ENCODE measurements at regions not wholly inside any gene's neighbourhood (a gene's known extent, or its start where the extent isn't known, plus 50 kb on each side); places are given as distances from the start of the nearest gene placed in this dataset.

- DNase-seq, result no peak
These were observed 147.6 kb downstream of the PHETA1 start for GRCh38 chr12:111221062-111222026.

- no peak for DNase-seq
These were observed 148.5 kb downstream of the PHETA1 start for GRCh38 chr12:111220363-111220762.

- DNase-seq, result no peak
These were observed 149.5 kb downstream of the PHETA1 start for GRCh38 chr12:111219440-111219839.

GRCh38 chr12:111218499-111218898 is 150.4 kb downstream of the PHETA1 start:
- no peak for DNase-seq

- DNase-seq, result no peak
These were observed 152.3 kb downstream of the PHETA1 start for GRCh38 chr12:111216387-111217159.

- DNase-seq, result no peak
These were observed 153.0 kb downstream of the PHETA1 start for GRCh38 chr12:111215881-111216280.

GRCh38 chr12:111214401-111214800 is 154.5 kb downstream of the PHETA1 start:
- DNase-seq, result no peak

GRCh38 chr12:111213561-111213960 is 155.3 kb downstream of the PHETA1 start:
- no peak for DNase-seq

- no peak for DNase-seq
These were observed 156.0 kb downstream of the PHETA1 start for GRCh38 chr12:111212814-111213456.

GRCh38 chr12:111211910-111212757 is 156.8 kb downstream of the PHETA1 start:
- DNase-seq, result no peak

GRCh38 chr12:111209811-111210210 is 159.1 kb downstream of the PHETA1 start:
- DNase-seq, result no peak

GRCh38 chr12:111207761-111208160 is 161.1 kb downstream of the PHETA1 start:
- DNase-seq, result no peak

- no peak for DNase-seq
These were observed 164.1 kb downstream of the PHETA1 start for GRCh38 chr12:111204788-111205241.

- no peak for DNase-seq
These were observed 164.9 kb downstream of the PHETA1 start for GRCh38 chr12:111203969-111204368.

GRCh38 chr12:111203446-111203845 is 165.4 kb downstream of the PHETA1 start:
- DNase-seq, result no peak

GRCh38 chr12:111202237-111202915 is 166.5 kb downstream of the PHETA1 start:
- DNase-seq, result no peak

GRCh38 chr12:111201495-111202236 is 167.2 kb downstream of the PHETA1 start:
- DNase-seq, result no peak

- DNase-seq, result no peak
These were observed 167.9 kb downstream of the PHETA1 start for GRCh38 chr12:111201036-111201435.

GRCh38 chr12:111197376-111197944 is 171.4 kb downstream of the PHETA1 start:
- no peak for DNase-seq

GRCh38 chr12:111196532-111196931 is 172.4 kb downstream of the PHETA1 start:
- DNase-seq, result no peak

GRCh38 chr12:111195316-111195715 is 173.6 kb downstream of the PHETA1 start:
- DNase-seq, result no peak

Data from NCI-H1930 (cell line).